ENCODE measurements at regions not wholly inside any gene's neighbourhood (a gene's known extent, or its start where the extent isn't known, plus 50 kb on each side); places are given as distances from the start of the nearest gene placed in this dataset.

- H3K4me3 ChIP-seq (replicated peaks; ENCODE audit: low read depth, low read length) = no peak overlapping the region
- TF ChIP-seq CTCF (IDR thresholded peaks at IDR 0.05; ENCODE audit: low read depth, low read length, missing control alignments) = no peak
- no peak for DNase-seq (ENCODE audit: extremely low read depth, low read depth)
These were observed 933.2 kb downstream of the GATA3 start for GRCh38 chr10:8987712-8988111.

DNA sequence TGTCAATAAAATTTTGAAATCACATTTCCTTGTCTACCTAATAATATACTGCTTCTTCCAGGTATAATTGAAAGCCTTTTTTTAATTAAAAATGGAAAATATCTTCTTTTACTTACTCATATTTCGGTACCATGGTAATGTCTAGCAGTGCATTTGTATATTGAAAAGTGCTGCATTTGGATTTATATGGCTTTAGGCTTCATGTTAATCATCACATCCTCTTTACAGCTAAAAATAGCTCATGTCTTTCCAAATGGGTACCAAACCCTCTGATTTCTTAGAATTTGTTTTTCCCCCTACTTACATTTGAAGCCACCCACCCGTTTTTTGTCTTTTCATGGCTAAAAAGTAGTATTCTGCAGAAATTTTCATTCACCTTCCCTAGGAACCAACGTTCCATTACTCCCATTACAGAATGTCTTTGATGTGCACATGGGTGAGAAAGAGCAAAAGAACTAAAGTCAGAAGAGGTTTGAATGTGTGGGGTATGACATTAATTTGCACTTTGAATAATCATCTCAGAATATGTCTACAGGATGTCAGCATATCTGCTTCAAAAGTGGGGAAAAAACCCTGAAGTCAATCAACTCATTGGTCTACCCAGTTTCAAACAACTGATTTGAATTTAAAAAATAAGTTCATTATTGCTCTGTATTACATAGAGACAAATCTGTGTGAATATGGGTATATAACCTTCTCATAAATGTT lies 935.9 kb downstream of the GATA3 start:
- no peak for TF ChIP-seq CTCF (IDR thresholded peaks at IDR 0.05; ENCODE audit: low read depth, low read length, missing control alignments)
- DNase-seq (ENCODE audit: extremely low read depth, low read depth) = no peak
- H3K4me3 ChIP-seq (replicated peaks; ENCODE audit: low read depth, low read length) = no peak overlapping the region

DNA sequence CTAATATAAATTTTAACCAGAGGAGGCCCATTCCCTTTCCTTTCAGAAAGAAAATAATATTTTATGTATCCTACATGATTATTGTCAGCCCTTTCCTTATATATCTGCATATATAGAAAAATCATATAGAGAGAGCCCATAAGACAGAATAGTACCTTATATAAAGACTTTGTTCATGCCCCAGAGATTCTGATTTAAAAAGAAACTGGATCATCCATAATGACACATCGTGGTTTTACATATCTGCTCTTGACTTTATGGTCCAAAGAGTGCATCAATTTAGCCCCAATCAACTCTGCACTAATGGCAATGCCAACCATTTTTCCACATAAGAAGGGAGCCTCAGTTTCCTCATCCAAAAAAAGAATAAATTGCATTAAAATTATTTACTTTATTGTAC lies 937.5 kb downstream of the GATA3 start:
- no peak for TF ChIP-seq CTCF (IDR thresholded peaks at IDR 0.05; ENCODE audit: low read depth, low read length, missing control alignments)
- no peak for DNase-seq (ENCODE audit: extremely low read depth, low read depth)
- no peak overlapping the region for H3K4me3 ChIP-seq (replicated peaks; ENCODE audit: low read depth, low read length)

GRCh38 chr10:8993864-8994263 lies 939.4 kb downstream of the GATA3 start:
- TF ChIP-seq CTCF (IDR thresholded peaks at IDR 0.05; ENCODE audit: low read depth, low read length, missing control alignments) = no peak
- no peak for DNase-seq (ENCODE audit: extremely low read depth, low read depth)

DNA sequence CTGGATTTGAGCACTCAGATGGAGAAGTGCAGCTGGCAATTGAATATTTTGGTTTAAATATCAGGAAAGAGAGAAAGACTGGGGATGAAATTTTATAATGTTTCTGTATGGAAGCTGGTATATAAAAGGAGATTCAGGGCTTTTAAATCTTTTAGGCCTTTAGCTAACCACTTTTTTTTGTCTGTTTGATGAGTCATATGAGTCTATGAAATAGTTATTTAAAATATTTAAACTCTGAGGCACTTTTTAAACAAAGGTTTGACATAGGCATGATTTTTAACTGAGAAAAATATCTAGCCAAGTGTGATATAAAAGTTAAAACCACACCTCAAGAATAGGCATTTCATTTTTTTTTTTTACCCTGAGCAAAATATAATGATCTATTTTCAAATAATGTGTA lies 944.3 kb downstream of the GATA3 start:
- no peak for DNase-seq (ENCODE audit: extremely low read depth, low read depth)
- TF ChIP-seq CTCF (IDR thresholded peaks at IDR 0.05; ENCODE audit: low read depth, low read length, missing control alignments) = no peak
- no peak overlapping the region for H3K4me3 ChIP-seq (replicated peaks; ENCODE audit: low read depth, low read length)

More at GRCh38 chr10:8993864-8994263, 939.4 kb downstream of the GATA3 start:
- H3K4me3 ChIP-seq (replicated peaks; ENCODE audit: low read depth, low read length) = no peak overlapping the region

DNA sequence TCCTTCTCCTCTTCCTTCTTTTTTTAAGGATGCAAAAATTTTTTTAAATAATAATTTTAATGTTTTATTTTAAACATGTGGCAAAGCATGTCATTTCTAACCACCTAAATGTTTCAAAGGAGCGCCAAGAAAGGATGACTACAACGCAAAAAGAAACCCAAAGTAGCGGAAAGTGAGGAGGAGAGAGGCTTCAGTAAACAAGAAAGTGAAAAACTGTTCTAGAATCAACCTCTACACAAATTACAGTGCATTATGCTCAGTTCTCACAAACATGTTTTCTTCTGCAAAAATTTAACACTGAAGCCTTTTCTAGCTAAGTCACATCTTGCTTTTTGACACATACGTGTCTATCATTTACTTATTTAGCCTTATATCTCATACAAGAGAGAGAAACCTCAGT lies 948.6 kb downstream of the GATA3 start:
- H3K4me3 ChIP-seq (replicated peaks; ENCODE audit: low read depth, low read length) = no peak overlapping the region
- TF ChIP-seq CTCF (IDR thresholded peaks at IDR 0.05; ENCODE audit: low read depth, low read length, missing control alignments) = no peak
- no peak for DNase-seq (ENCODE audit: extremely low read depth, low read depth)

- H3K4me3 ChIP-seq (replicated peaks; ENCODE audit: low read depth, low read length) = no peak overlapping the region
- no peak for DNase-seq (ENCODE audit: extremely low read depth, low read depth)
- TF ChIP-seq CTCF (IDR thresholded peaks at IDR 0.05; ENCODE audit: low read depth, low read length, missing control alignments) = no peak
These were observed 950.2 kb downstream of the GATA3 start for GRCh38 chr10:9004736-9005135.
